HepG2 (cell line): ENCODE measurements at regions not wholly inside any gene's neighbourhood (a gene's known extent, or its start where the extent isn't known, plus 50 kb on each side); places are given as distances from the start of the nearest gene placed in this dataset.
A peak's percentile ranks its signal among the peaks of the same experiment; 100 is the strongest.

ENCODE experiments used
- ATAC-seq: fragments of 200-7000 bp; cut with Tn5 transposase; 3 replicates; pipeline ENCODE4 v1.9.1; 2020; ENCODE audit warnings: mild to moderate bottlenecking, moderate library complexity
- BruUV-seq: library from RNA; stranded (reverse); fragments of 400-500 nt; replicated peaks from 2 replicates; lab custom pipeline; 2021; lab: Mats Ljungman, UMichigan
- CTCF ChIA-PET: fragments of 300-600 bp; formaldehyde crosslinking; extraction: SDS; loops from one replicate; lab custom pipeline; 2021; ENCODE audit warnings: low total read pairs, inconsistent platforms, low intra/inter-chr PET ratio; lab: Yijun Ruan, JAX
- POLR2A ChIA-PET: fragments of 350-600 bp; sonication (Branson Sonifier 250); formaldehyde crosslinking; loops from one replicate; lab custom pipeline; 2020; ENCODE audit warnings: antibody characterized with exemption, inconsistent platforms; lab: Yijun Ruan, JAX
- DNase-seq: peaks from one replicate; pipeline ENCODE4 v3.0.0-alpha.2; 2015; ENCODE audit warnings: low spot score
- FAIRE-seq: peaks from 3 replicates; lab custom pipeline; 2011; peaks lifted over from hg19 to GRCh38; lab: Jason Lieb, UNC
- H2AFZ ChIP-seq: one replicate; pipeline ENCODE4 v1.6.1; 2011; ENCODE audit warnings: low read length, inconsistent platforms
- H3K27ac ChIP-seq: fragments of 300-600 bp; 3 replicates; pipeline ENCODE4 v1.8.0; 2011; ENCODE audit warnings: mixed run types, mild to moderate bottlenecking, mixed read lengths, low read length, inconsistent platforms; ENCODE audit not compliant: insufficient read depth; ENCODE audit errors: extremely low read length
- H3K27me3 ChIP-seq, 2 experiments: fragments of 200-600 bp in 1 of 2; 2 replicates in 1 of 2; 3 replicates in 1 of 2; pipeline versions ENCODE4 v1.6.0 to v1.8.0; 2011; ENCODE audit warnings: low read length in 2 of 2, mild to moderate bottlenecking in 2 of 2, moderate library complexity in 2 of 2, inconsistent platforms in 1 of 2; ENCODE audit not compliant: insufficient read depth in 2 of 2, control insufficient read depth in 1 of 2
- H3K36me3 ChIP-seq, 2 experiments: fragments of 200-600 bp in 1 of 2; replicated peaks in 1 of 2; 2 replicates in 1 of 2; 3 replicates in 1 of 2; pipeline versions ENCODE4 v1.5.1 to v1.8.0; 2011; ENCODE audit warnings: low read length in 2 of 2, inconsistent platforms in 1 of 2; ENCODE audit not compliant: insufficient read depth in 2 of 2, control insufficient read depth in 1 of 2
- H3K4me1 ChIP-seq: 2 replicates; pipeline ENCODE4 v1.5.1; 2012; ENCODE audit warnings: low read length, inconsistent platforms; ENCODE audit not compliant: insufficient read depth
- H3K4me2 ChIP-seq: 2 replicates; pipeline ENCODE4 v1.6.0; 2011; ENCODE audit warnings: low read depth, low read length, inconsistent platforms
- H3K4me3 ChIP-seq, 3 experiments: fragments of 200-600 bp in 1 of 3; sonication (generic), shearing (Covaris generic) in 1 of 3; replicated peaks in 1 of 3; 2 replicates each; pipeline ENCODE4 v1.5.1; 2011 to 2016; ENCODE audit warnings: low read length in 3 of 3, inconsistent platforms in 2 of 3, low read depth in 2 of 3, mild to moderate bottlenecking in 2 of 3, control low read depth in 1 of 3, mixed read lengths in 1 of 3; ENCODE audit not compliant: insufficient read depth in 1 of 3
- H3K79me2 ChIP-seq: one replicate; pipeline ENCODE4 v1.6.1; 2011; ENCODE audit warnings: low read length, inconsistent platforms; ENCODE audit not compliant: insufficient read depth
- H3K9ac ChIP-seq: 2 replicates; pipeline ENCODE4 v1.6.0; 2011; ENCODE audit warnings: mild to moderate bottlenecking, low read depth, low read length, inconsistent platforms; ENCODE audit not compliant: insufficient read depth
- H3K9me3 ChIP-seq: 2 replicates; pipeline ENCODE4 v1.5.1; 2012; ENCODE audit warnings: mild to moderate bottlenecking, low read length
- H4K20me1 ChIP-seq: 2 replicates; pipeline ENCODE4 v1.6.0; 2011; ENCODE audit warnings: inconsistent platforms, mild to moderate bottlenecking, low read length, moderate library complexity; ENCODE audit not compliant: insufficient read depth
- ATRX ChIP-seq: sonication (generic); formaldehyde crosslinking; IDR thresholded peaks from 2 replicates; pipeline ENCODE4 v1.4.0; 2020; ENCODE audit warnings: missing genetic modification reagents, borderline replicate concordance
- CHCHD3 ChIP-seq: sonication (generic); formaldehyde crosslinking; IDR thresholded peaks from 2 replicates; pipeline ENCODE4 v1.8.0; 2022; ENCODE audit warnings: mild to moderate bottlenecking, missing genetic modification reagents, moderate library complexity
- HCFC1 ChIP-seq: fragments of 150-350 bp; IDR thresholded peaks from 2 replicates; pipeline ENCODE4 v1.6.1; 2014; ENCODE audit warnings: low read depth, low read length
- HNRNPUL1 ChIP-seq: fragments of 200-400 bp; formaldehyde crosslinking; IDR thresholded peaks from 2 replicates; pipeline ENCODE4 v1.6.1; 2017; ENCODE audit warnings: low read depth, mild to moderate bottlenecking, low read length, moderate library complexity
- HOXA9 ChIP-seq: sonication (generic); formaldehyde crosslinking; IDR thresholded peaks from 2 replicates; pipeline ENCODE4 v1.8.1; 2022; ENCODE audit warnings: missing genetic modification reagents, mild to moderate bottlenecking, moderate library complexity, borderline replicate concordance
- NFE2L2 ChIP-seq: fragments of 150-350 bp; IDR thresholded peaks from 2 replicates; pipeline ENCODE4 v1.6.1; 2014; ENCODE audit warnings: low read length
- TBL1XR1 ChIP-seq: fragments of 150-350 bp; IDR thresholded peaks from 2 replicates; pipeline ENCODE4 v1.6.1; 2014; ENCODE audit warnings: borderline replicate concordance, low read length; ENCODE audit not compliant: partially characterized antibody
- ZNF260 ChIP-seq: sonication (generic); formaldehyde crosslinking; IDR thresholded peaks from 2 replicates; pipeline ENCODE4 v1.4.0; 2020; ENCODE audit warnings: missing genetic modification reagents, low read depth, mild to moderate bottlenecking, borderline replicate concordance
- ZNF616 ChIP-seq: sonication (generic); formaldehyde crosslinking; IDR thresholded peaks from 2 replicates; pipeline ENCODE4 v1.5.0; 2020; ENCODE audit warnings: low read depth, mild to moderate bottlenecking, missing genetic modification reagents
- ZSCAN21 ChIP-seq: sonication (generic); formaldehyde crosslinking; IDR thresholded peaks from 2 replicates; pipeline ENCODE4 v1.8.0; 2022; ENCODE audit warnings: mild to moderate bottlenecking, missing genetic modification reagents, moderate library complexity, borderline replicate concordance
- WGBS: methylation state at CpG from one replicate; pipeline ENCODE4 v1.1.6; 2017; ENCODE audit warnings: low lambda C conversion rate; 5-methylcytosine and 5-hydroxymethylcytosine counted together
- in situ Hi-C: cut with HindIII; loops from 2 replicates; pipeline ENCODE4 v1.10.0; 2017; ENCODE audit warnings: low pct_unique_long_range_greater_than_20kb; ENCODE audit not compliant: extremely low pct_ligation_motif_present
- intact Hi-C: fragments of 100-400 bp; cut with micrococcal nuclease; formaldehyde crosslinking; loops from one replicate; pipeline ENCODE4 v1.10.0; 2022; ENCODE audit not compliant: unreplicated experiment
- TF ChIP-seq, protein P1 (sequence below): sonication (generic); formaldehyde crosslinking; IDR thresholded peaks from 2 replicates; pipeline ENCODE4 v1.5.0; 2020; ENCODE audit warnings: mild to moderate bottlenecking, missing genetic modification reagents, moderate library complexity
- TF ChIP-seq, protein P2 (sequence below): sonication (generic); formaldehyde crosslinking; IDR thresholded peaks from 2 replicates; pipeline ENCODE4 v1.9.0; 2021; ENCODE audit warnings: missing genetic modification reagents, borderline replicate concordance
- TF ChIP-seq, protein P3 (sequence below): sonication (generic); formaldehyde crosslinking; IDR thresholded peaks from 2 replicates; pipeline ENCODE4 v1.8.0; 2023; ENCODE audit warnings: mild to moderate bottlenecking, missing genetic modification reagents

DNA sequence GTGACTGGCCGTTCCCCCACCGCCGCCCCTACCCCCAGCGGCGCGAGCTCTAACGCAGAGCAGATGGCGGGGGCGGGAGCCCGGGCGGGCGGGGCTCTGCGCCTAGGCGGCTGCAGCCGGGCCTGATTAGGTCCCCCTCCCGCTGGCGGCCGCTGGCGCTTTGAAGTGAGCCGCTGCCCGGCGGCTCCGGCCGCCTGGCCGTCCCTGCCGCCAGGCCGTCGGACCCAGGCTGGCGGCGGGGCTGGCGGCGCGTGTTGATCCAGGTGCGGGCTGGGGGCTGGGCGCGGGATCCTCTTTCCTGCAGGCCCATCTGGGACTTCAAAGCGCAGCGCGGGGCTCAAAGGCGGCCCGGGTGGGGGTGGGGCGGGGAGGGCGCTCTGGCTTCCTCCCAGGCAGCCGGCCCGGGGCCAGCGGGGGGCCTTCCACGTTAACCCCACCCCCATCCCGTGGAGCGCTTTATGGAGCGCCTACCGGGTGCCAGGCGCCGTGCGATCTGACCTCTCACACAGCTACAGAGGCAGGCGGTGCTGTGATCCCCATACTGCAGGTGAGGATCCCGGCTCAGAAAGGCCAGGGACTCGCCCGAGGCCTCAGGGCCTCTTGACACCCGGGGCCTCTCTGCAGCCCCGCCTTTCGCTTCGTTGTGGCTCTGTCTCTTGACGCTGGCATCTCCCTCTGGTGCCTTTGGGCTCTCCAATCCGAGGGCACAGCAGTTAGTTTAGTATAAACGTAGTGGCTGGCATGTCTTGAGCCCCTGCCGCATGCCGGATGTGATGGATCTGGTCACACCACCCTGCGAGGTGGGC, 80.0 kb upstream of the NKD1 start (continued):
- TF ChIP-seq ZNF616 (CRISPR knock-in tag) (0 out of 2 replicates have a peak, but pooled peaks have one; percentile 47), NFE2L2 (no peak), TBL1XR1 (peak; percentile 59)
- TF ChIP-seq, protein P1, sequence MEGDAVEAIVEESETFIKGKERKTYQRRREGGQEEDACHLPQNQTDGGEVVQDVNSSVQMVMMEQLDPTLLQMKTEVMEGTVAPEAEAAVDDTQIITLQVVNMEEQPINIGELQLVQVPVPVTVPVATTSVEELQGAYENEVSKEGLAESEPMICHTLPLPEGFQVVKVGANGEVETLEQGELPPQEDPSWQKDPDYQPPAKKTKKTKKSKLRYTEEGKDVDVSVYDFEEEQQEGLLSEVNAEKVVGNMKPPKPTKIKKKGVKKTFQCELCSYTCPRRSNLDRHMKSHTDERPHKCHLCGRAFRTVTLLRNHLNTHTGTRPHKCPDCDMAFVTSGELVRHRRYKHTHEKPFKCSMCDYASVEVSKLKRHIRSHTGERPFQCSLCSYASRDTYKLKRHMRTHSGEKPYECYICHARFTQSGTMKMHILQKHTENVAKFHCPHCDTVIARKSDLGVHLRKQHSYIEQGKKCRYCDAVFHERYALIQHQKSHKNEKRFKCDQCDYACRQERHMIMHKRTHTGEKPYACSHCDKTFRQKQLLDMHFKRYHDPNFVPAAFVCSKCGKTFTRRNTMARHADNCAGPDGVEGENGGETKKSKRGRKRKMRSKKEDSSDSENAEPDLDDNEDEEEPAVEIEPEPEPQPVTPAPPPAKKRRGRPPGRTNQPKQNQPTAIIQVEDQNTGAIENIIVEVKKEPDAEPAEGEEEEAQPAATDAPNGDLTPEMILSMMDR (CRISPR knock-in tag): peak; percentile 49

GRCh38 chr16:50467559-50467942, 80.6 kb upstream of the NKD1 start:
- Histone ChIP-seq H3K36me3 (no peaks in the 10 kb centered on the region), H3K79me2 (no peaks in the 10 kb centered on the region), H3K9me3 (peaks cover 12% of the 10 kb centered on the region), H3K4me3 (peak overlapping the region in 2 of 3 experiments; percentile 11 to 24; a peak in 3 of 6 replicates), H3K4me2 (peak overlapping the region; percentile 57), H3K27me3 (no peaks in the 10 kb centered on the region), H2AFZ (no peak overlapping the region), H4K20me1 (no peaks in the 10 kb centered on the region), H3K27ac (peak overlapping the region; percentile 92), H3K4me1 (peaks cover 91% of the 10 kb centered on the region), H3K9ac (peak overlapping the region; percentile 46)
- POLR2A ChIA-PET: interaction anchor here (0.6 to 9.6 kb wide), 14 partner anchors 12 to 94 kb away, joined by 3 to 66 read pairs (median 4); partner anchors contain the start of gene NKD1
- intact Hi-C loops: loop anchor here (5.0 kb wide), 3 partner anchors 40 to 95 kb away; no protein-coding TSS in a partner anchor
- no TSS peak for BruUV-seq
- CTCF ChIA-PET: interaction anchor here (0.8 kb wide), 1 partner anchor 80 kb away, joined by 3 read pairs; no protein-coding TSS in a partner anchor
- DNase-seq (no peak), FAIRE-seq (no peak), ATAC-seq (no peak)
- WGBS: 93% methylated on average over 4 of the region's 13 CpGs
- in situ Hi-C loops: loop anchor here (5.0 kb wide), 2 partner anchors 40 to 80 kb away; partner anchors contain the start of gene NKD1
- TF ChIP-seq, protein P2, sequence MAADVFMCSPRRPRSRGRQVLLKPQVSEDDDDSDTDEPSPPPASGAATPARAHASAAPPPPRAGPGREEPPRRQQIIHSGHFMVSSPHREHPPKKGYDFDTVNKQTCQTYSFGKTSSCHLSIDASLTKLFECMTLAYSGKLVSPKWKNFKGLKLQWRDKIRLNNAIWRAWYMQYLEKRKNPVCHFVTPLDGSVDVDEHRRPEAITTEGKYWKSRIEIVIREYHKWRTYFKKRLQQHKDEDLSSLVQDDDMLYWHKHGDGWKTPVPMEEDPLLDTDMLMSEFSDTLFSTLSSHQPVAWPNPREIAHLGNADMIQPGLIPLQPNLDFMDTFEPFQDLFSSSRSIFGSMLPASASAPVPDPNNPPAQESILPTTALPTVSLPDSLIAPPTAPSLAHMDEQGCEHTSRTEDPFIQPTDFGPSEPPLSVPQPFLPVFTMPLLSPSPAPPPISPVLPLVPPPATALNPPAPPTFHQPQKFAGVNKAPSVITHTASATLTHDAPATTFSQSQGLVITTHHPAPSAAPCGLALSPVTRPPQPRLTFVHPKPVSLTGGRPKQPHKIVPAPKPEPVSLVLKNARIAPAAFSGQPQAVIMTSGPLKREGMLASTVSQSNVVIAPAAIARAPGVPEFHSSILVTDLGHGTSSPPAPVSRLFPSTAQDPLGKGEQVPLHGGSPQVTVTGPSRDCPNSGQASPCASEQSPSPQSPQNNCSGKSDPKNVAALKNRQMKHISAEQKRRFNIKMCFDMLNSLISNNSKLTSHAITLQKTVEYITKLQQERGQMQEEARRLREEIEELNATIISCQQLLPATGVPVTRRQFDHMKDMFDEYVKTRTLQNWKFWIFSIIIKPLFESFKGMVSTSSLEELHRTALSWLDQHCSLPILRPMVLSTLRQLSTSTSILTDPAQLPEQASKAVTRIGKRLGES: no peak
- no peak for TF ChIP-seq CHCHD3 (CRISPR knock-in tag)
- peak; percentile 48; the same call in 1 of the 2 replicates for TF ChIP-seq HOXA9
- TF ChIP-seq ZNF260 (CRISPR knock-in tag): no peak
- TF ChIP-seq HNRNPUL1: no peak
- TF ChIP-seq HCFC1: no peak
- TF ChIP-seq, protein P3, sequence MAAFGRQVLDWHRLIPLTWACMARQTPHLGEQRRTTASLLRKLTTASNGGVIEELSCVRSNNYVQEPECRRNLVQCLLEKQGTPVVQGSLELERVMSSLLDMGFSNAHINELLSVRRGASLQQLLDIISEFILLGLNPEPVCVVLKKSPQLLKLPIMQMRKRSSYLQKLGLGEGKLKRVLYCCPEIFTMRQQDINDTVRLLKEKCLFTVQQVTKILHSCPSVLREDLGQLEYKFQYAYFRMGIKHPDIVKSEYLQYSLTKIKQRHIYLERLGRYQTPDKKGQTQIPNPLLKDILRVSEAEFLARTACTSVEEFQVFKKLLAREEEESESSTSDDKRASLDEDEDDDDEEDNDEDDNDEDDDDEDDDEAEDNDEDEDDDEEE (CRISPR knock-in tag): peak; percentile 85; the same call in 1 of the 2 replicates
- TF ChIP-seq ATRX: peak; percentile 73; the same call in 1 of the 2 replicates
- TF ChIP-seq ZSCAN21 (CRISPR knock-in tag): peak; percentile 31; the same call in 1 of the 2 replicates
